Stromal cell of bone marrow (primary cell): ENCODE measurements at regions not wholly inside any gene's neighbourhood (a gene's known extent, or its start where the extent isn't known, plus 50 kb on each side); places are given as distances from the start of the nearest gene placed in this dataset.
"Not testable (repeated sequence)": the region's sequence is repeated elsewhere in the genome, so short reads cannot be mapped to it uniquely, and the experiment has no call there.

Source experiments
- DNase-seq: peaks from one replicate; pipeline ENCODE4 v3.0.0-alpha.2; 2012; ENCODE audit warnings: low read depth

DNA sequence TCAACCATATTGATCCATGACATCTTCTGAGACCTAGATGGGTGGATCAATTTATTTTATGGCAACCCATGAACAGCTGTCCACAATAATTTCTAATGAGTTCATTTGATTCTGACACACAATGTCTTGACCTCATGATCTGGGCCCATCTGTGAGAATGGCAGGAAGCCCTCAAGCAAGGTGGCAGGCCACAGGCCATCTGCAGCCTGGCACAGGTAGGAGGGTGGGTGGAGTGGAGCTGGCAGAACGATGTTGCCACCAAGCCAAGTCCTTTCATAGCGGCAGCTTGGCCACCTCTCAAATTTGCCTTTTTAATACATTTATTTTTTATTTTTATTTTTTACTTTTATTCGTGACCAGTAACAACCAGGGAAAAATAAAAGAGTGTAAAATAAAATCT, 1181.6 kb upstream of the SORCS1 start:
- DNase-seq: no peak

DNA sequence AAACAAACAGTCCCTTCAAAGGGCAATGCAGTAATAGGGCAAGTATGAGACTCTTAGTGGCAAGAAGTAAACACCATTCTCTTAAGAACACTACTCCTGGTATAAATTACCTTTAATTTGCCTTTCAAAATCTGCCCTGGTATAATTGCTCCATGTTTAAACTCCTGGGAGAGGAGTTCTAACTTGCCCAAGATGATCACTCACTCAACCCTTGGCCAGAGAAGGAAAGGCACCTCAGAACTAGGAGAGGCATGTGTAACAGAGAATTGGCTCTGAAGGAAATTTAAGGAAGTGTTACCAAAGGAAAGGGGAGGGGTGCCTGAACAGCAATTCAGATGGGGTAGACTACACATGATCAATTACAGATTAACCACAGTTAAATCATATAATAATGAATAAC, 1173.6 kb upstream of the SORCS1 start:
- no peak for DNase-seq

- no peak for DNase-seq
These were observed 1172.3 kb upstream of the SORCS1 start for GRCh38 chr10:108336836-108337235.

- DNase-seq: no peak
These were observed 1163.2 kb upstream of the SORCS1 start for GRCh38 chr10:108327706-108328105.

DNA sequence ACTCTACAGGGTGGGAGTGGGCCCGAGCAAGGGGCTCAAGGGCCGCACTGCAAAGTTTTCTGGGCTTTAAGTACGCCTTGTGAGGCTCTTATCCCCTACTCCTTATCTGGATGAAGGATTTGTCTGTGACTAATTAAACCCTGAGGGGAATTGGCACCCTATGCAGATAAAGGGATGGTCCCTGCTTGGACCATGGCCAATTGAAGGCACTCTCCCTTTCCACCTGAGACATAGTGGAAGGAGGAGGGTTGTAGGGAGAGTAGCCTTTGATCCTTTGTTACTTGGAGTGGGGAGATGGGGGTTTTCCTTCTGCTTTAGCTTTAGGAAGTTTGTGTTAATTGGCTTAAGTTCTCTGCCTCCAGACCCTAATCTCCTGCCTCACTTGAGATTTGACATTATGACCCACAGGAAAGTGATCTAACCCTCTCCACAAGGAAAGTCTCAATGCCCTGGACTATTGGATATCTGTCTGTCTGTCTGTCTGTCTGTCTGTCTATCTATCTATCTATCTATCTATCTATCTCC, 1158.8 kb upstream of the SORCS1 start:
- no peak for DNase-seq

GRCh38 chr10:108319434-108320222, 1155.1 kb upstream of the SORCS1 start:
- no peak for DNase-seq

DNA sequence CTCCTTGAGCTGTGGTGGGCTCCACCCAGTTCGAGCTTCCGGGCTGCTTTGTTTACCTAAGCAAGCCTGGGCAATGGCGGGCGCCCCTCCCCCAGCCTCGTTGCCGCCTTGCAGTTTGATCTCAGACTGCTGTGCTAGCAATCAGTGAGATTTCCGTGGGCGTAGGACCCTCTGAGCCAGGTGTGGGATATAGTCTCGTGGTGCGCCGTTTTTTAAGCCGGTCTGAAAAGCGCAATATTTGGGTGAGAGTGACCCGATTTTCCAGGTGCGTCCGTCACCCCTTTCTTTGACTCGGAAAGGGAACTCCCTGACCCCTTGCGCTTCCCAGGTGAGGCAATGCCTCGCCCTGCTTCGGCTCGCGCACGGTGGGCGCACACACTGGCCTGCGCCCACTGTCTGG, 1151.1 kb upstream of the SORCS1 start:
- DNase-seq: not testable (repeated sequence)

DNA sequence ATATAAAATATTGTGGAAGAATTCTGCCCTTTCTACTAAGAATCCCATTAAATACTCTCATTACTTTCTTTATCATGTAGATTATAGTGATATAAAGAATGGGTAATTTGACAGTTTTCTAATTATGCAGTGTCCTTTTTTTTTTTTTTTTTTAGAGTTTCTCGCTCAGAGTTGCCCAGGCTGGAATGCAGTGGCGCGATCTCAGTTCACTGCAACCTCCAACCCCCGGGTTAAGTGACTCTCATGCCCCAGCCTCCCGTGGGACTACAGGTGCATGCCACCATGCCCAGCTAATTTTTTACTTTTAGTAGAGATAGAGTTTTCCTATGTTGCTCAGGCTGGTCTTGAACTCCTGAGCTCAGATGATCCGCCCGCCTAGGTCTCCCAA, 1143.4 kb upstream of the SORCS1 start:
- no peak for DNase-seq

GRCh38 chr10:108307250-108307924, 1142.9 kb upstream of the SORCS1 start:
- no peak for DNase-seq

- no peak for DNase-seq
These were observed 1138.6 kb upstream of the SORCS1 start for GRCh38 chr10:108303149-108303548.

GRCh38 chr10:108301002-108301401, 1136.5 kb upstream of the SORCS1 start:
- DNase-seq: no peak

DNA sequence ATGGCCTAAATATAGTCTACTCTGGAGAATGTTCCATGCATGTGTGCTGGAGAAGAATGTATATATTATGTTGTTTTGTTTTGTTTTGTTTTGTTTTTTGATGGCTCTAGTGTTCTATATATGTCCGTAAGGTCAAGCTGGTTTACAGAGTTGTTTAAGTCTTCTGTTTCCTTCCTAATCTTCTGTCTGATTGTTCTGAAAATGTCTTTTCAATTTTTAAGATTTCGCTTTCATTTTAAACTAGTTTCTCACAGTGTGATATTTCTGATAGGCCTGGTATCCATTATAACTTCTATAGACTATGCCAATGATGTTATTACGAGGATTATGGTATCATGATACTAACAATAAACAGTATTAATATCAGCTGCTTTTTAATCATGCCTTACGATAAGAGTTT, 1126.3 kb upstream of the SORCS1 start:
- no peak for DNase-seq

DNA sequence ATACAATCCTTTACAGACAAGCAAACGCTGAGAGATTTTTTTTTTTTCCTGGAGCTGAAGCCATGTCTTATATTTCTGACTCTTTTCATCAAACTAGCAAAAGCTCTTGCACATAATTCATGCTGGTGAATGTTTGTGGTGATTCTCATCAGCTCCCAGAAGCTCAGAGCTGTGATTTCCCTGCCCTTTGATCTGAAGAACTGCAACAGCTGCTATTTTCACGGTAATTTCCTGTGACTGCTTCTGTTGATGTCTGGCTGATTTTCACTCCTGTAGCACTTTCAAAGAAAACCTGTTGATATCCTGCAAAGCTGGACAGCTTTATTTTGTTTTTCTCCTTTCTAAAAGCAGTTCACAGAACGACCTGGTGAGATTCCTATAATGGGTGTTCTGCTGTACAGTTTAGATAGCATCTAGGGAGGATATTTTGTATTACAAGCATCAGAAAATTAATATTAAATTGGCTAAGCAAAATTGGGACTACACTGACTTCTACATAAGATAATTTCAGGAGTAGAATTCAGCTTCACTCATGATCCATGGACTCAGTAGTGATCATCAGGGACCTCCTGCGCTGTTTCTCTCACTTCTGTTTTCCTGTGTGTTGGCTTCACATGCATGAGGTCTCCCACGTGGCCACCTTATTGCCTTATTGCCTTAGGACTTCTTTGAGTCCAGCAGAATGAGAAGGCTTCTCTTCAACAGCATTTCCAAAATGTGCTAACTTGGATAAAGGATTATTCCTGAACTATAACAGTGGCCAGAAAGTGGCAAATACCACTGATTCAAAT, 1111.6 kb upstream of the SORCS1 start:
- DNase-seq: no peak

GRCh38 chr10:108260383-108260906, 1095.9 kb upstream of the SORCS1 start:
- DNase-seq: no peak

GRCh38 chr10:108254089-108254488, 1089.6 kb upstream of the SORCS1 start:
- DNase-seq: no peak

- DNase-seq: no peak
These were observed 1088.3 kb upstream of the SORCS1 start for GRCh38 chr10:108252771-108253170.

GRCh38 chr10:108250936-108251620, 1086.6 kb upstream of the SORCS1 start:
- no peak for DNase-seq

DNA sequence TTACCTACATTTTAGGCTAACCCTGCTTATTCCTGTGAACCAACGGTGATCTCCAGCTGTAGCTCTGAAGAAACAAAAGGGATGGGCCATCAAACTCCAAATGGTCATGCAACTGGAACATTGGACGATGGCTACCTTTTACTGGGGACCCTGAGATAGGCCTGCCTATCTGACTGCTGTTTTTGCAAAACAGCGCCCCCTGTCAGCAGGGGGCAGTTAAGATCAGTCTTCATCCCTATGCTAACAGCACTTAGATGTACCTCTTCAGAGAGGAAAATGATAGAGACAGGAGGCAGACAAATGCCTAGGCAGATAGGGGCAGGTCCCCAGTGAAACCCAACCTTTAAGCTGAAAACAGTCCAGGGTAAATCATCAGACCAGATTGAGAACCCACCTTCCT, 1085.4 kb upstream of the SORCS1 start:
- no peak for DNase-seq

DNA sequence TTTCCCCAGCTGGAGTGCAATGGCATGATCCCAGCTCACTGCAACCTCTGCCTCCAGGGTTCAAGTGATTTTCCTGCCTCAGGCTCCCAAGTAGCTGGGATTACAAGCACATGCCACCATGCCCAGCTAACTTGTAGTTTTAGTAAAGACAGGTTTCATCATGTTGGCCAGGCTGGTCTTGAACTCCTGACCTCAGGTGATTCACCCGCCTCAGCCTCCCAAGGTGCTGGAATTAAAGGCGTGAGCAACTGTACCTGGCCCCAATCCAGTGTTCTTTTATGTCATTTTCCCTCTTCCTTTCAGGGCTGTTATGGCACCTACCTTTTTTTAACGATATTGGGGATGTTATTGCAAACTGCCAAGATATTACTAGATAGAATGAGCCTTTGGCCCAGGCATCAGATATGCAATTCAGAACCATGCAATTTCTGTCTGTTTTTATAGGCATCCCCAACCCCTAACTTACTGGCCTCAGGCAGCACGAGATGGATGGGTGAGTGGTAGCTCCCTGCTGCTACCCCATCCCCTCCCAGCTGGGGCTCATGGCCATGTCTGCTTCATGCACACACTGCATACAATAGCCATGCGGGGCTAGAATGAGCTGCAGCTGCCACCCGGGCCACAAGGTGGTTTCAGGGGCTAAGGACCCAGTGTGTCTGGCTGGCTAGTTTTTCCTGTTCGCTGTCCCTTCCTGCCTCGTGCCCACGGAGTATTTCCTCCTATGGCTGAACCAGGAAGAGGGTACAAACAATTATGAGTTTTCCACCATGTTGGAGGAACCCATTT, 1080.1 kb upstream of the SORCS1 start:
- DNase-seq: no peak

- DNase-seq: no peak
These were observed 1076.7 kb upstream of the SORCS1 start for GRCh38 chr10:108241166-108241565.

DNA sequence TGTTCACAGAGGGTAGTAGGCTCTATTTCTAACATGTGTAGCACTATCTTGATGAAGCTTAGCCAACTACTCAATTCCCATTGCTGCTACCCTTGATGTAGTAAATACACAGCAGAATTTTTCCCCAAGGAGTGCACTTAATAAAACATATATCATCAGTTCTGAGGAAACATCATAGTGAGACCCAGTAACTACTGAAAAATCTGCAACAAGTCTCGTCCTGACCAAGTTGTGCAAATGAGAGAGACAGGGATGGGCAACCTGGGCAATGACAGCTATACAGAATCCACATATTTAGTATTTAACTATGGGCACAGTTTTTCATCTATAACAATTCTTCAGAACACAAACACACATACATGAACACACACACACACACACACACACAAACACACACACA, 1073.8 kb upstream of the SORCS1 start:
- no peak for DNase-seq
